Effector CD8-positive, alpha-beta T cell (primary cell): ENCODE measurements at regions not wholly inside any gene's neighbourhood (a gene's known extent, or its start where the extent isn't known, plus 50 kb on each side); places are given as distances from the start of the nearest gene placed in this dataset.

Source experiments
- DNase-seq: peaks from one replicate; lab custom pipeline; 2025; lab: John Stamatoyannopoulos, UW

- no peak for DNase-seq
Measured at GRCh38 chr14:82710267-82710841, 1176.7 kb upstream of the SEL1L start.

- DNase-seq: no peak
Measured at GRCh38 chr14:82719617-82720016, 1186.0 kb upstream of the SEL1L start.

GRCh38 chr14:82720431-82720830, 1186.8 kb upstream of the SEL1L start:
- DNase-seq: no peak

- DNase-seq: no peak
Measured at GRCh38 chr14:82720946-82721345, 1187.3 kb upstream of the SEL1L start.

- DNase-seq: no peak
Measured at GRCh38 chr14:82724316-82724715, 1190.7 kb upstream of the SEL1L start.

- no peak for DNase-seq
Measured at GRCh38 chr14:82725213-82725612, 1191.6 kb upstream of the SEL1L start.

GRCh38 chr14:82731526-82731925, 1197.9 kb upstream of the SEL1L start:
- no peak for DNase-seq

- DNase-seq: no peak
Measured at GRCh38 chr14:82740547-82740946, 1206.9 kb upstream of the SEL1L start.

- no peak for DNase-seq
Measured at GRCh38 chr14:82755476-82755875, 1221.8 kb upstream of the SEL1L start.

- DNase-seq: no peak
Measured at GRCh38 chr14:82755923-82756322, 1222.3 kb upstream of the SEL1L start.

- no peak for DNase-seq
Measured at GRCh38 chr14:82757776-82758175, 1224.1 kb upstream of the SEL1L start.

GRCh38 chr14:82759656-82760055, 1226.0 kb upstream of the SEL1L start:
- no peak for DNase-seq

GRCh38 chr14:82766123-82766522, 1232.5 kb upstream of the SEL1L start:
- no peak for DNase-seq

GRCh38 chr14:82766996-82767395, 1233.3 kb upstream of the SEL1L start:
- no peak for DNase-seq

- no peak for DNase-seq
Measured at GRCh38 chr14:82776958-82777357, 1243.3 kb upstream of the SEL1L start.

GRCh38 chr14:82778008-82778590, 1244.4 kb upstream of the SEL1L start:
- DNase-seq: no peak

GRCh38 chr14:82778601-82779000, 1244.9 kb upstream of the SEL1L start:
- no peak for DNase-seq

GRCh38 chr14:82779301-82779700, 1245.6 kb upstream of the SEL1L start:
- no peak for DNase-seq

GRCh38 chr14:82785756-82786482, 1252.3 kb upstream of the SEL1L start:
- no peak for DNase-seq

GRCh38 chr14:82786483-82786880, 1252.8 kb upstream of the SEL1L start:
- DNase-seq: no peak

GRCh38 chr14:82796086-82796485, 1262.4 kb upstream of the SEL1L start:
- DNase-seq: no peak

GRCh38 chr14:82798276-82798675, 1264.6 kb upstream of the SEL1L start:
- no peak for DNase-seq
